K562 (cell line): ENCODE measurements at regions not wholly inside any gene's neighbourhood (a gene's known extent, or its start where the extent isn't known, plus 50 kb on each side); places are given as distances from the start of the nearest gene placed in this dataset.

Source experiments
- DNMT1 ChIP-seq: fragments of 450-650 bp; IDR thresholded peaks from 2 replicates; pipeline ENCODE4 v1.6.1; 2016; ENCODE audit warnings: antibody characterized with exemption, mild to moderate bottlenecking
- POLR2A ChIP-seq: fragments of 450-650 bp; conservative IDR thresholded peaks from 2 replicates; pipeline ENCODE4 v1.6.1; 2016
- POLR2AphosphoS5 ChIP-seq: IDR thresholded peaks from 2 replicates; pipeline ENCODE4 v1.6.1; 2011; ENCODE audit warnings: mild to moderate bottlenecking, low read depth, low read length, moderate library complexity; ENCODE audit not compliant: control insufficient read depth, insufficient read depth
- ZFPM2 ChIP-seq: fragments of 250-450 bp; sonication (Bioruptor Pico); IDR thresholded peaks from 2 replicates; pipeline ENCODE4 v1.5.1; 2022; ENCODE audit warnings: mild to moderate bottlenecking
- TF ChIP-seq, protein P1 (sequence below): sonication (generic); formaldehyde crosslinking; IDR thresholded peaks from 2 replicates; pipeline ENCODE4 v1.8.1; 2023; ENCODE audit warnings: missing genetic modification reagents, mild to moderate bottlenecking, borderline replicate concordance
- TF ChIP-seq, protein P2 (sequence below): sonication (generic); formaldehyde crosslinking; IDR thresholded peaks from 2 replicates; pipeline ENCODE4 v1.8.0; 2022; ENCODE audit warnings: missing genetic modification reagents, mild to moderate bottlenecking, borderline replicate concordance
- TF ChIP-seq, protein P3 (sequence below), 3 experiments: IDR thresholded peaks in 2 of 3; conservative IDR thresholded peaks in 1 of 3; 2 replicates each; pipeline ENCODE4 v1.5.1; 2011 to 2012; ENCODE audit warnings: low read length in 3 of 3, mild to moderate bottlenecking in 3 of 3, control low read depth in 2 of 3, improper control_type of control experiment in 1 of 3, inconsistent platforms in 1 of 3, low read depth in 1 of 3, mixed read lengths in 1 of 3, moderate library complexity in 1 of 3; ENCODE audit not compliant: insufficient read depth in 2 of 3
- TF ChIP-seq, protein P4 (sequence below): sonication (generic); formaldehyde crosslinking; IDR thresholded peaks from 2 replicates; pipeline ENCODE4 v1.8.0; 2022; ENCODE audit warnings: mild to moderate bottlenecking, low read depth, missing genetic modification reagents
- TF ChIP-seq, protein P5 (sequence below), 3 experiments: fragments of 200-800 bp in 1 of 3; sonication (Bioruptor generic) in 1 of 3; sonication (generic) in 1 of 3; formaldehyde crosslinking in 1 of 3; IDR thresholded peaks; 2 replicates each; pipeline versions ENCODE4 v1.6.1 to v1.8.0; 2016 to 2022; ENCODE audit warnings: mild to moderate bottlenecking in 2 of 3, missing compliant biosample characterization in 2 of 3, missing genetic modification characterization in 2 of 3, missing genetic modification reagents in 1 of 3
- TF ChIP-seq, protein P6 (sequence below), 2 experiments: IDR thresholded peaks; 2 replicates each; pipeline ENCODE4 v1.6.1; 2011; ENCODE audit warnings: borderline replicate concordance in 1 of 2, control low read depth in 1 of 2, low read depth in 1 of 2, low read length in 1 of 2, mild to moderate bottlenecking in 1 of 2, mixed read lengths in 1 of 2, moderate library complexity in 1 of 2; ENCODE audit not compliant: insufficient read depth in 1 of 2, insufficient read length in 1 of 2, poor library complexity in 1 of 2, severe bottlenecking in 1 of 2; ENCODE audit errors: extremely low read depth in 1 of 2

DNA sequence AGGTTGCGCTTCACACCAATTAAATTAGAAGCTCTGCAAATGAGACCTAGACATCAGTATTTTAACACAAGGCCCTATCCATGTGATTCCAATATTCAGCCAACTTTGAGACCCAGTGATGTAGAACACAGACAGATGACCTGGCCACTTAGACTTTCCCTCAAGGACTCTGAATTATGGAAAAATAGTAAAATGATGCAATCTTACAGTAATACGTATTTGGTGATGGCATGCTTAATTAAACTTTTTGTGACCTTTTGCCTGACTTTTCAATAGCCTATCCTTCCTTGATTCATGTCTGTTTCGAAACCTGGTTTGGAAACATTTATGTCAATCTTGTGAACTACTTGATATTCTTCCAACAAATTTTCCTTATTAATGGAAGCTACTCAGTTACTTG is 521.2 kb downstream of the KCNA4 start:
- TF ChIP-seq, protein P1, sequence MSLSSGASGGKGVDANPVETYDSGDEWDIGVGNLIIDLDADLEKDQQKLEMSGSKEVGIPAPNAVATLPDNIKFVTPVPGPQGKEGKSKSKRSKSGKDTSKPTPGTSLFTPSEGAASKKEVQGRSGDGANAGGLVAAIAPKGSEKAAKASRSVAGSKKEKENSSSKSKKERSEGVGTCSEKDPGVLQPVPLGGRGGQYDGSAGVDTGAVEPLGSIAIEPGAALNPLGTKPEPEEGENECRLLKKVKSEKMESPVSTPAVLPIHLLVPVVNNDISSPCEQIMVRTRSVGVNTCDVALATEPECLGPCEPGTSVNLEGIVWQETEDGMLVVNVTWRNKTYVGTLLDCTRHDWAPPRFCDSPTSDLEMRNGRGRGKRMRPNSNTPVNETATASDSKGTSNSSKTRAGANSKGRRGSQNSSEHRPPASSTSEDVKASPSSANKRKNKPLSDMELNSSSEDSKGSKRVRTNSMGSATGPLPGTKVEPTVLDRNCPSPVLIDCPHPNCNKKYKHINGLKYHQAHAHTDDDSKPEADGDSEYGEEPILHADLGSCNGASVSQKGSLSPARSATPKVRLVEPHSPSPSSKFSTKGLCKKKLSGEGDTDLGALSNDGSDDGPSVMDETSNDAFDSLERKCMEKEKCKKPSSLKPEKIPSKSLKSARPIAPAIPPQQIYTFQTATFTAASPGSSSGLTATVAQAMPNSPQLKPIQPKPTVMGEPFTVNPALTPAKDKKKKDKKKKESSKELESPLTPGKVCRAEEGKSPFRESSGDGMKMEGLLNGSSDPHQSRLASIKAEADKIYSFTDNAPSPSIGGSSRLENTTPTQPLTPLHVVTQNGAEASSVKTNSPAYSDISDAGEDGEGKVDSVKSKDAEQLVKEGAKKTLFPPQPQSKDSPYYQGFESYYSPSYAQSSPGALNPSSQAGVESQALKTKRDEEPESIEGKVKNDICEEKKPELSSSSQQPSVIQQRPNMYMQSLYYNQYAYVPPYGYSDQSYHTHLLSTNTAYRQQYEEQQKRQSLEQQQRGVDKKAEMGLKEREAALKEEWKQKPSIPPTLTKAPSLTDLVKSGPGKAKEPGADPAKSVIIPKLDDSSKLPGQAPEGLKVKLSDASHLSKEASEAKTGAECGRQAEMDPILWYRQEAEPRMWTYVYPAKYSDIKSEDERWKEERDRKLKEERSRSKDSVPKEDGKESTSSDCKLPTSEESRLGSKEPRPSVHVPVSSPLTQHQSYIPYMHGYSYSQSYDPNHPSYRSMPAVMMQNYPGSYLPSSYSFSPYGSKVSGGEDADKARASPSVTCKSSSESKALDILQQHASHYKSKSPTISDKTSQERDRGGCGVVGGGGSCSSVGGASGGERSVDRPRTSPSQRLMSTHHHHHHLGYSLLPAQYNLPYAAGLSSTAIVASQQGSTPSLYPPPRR (CRISPR knock-in tag), result no peak
- no peak for TF ChIP-seq DNMT1
- no peak for TF ChIP-seq ZFPM2 (CRISPR knock-in tag)
- TF ChIP-seq, protein P2, sequence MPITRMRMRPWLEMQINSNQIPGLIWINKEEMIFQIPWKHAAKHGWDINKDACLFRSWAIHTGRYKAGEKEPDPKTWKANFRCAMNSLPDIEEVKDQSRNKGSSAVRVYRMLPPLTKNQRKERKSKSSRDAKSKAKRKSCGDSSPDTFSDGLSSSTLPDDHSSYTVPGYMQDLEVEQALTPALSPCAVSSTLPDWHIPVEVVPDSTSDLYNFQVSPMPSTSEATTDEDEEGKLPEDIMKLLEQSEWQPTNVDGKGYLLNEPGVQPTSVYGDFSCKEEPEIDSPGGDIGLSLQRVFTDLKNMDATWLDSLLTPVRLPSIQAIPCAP, result no peak
- TF ChIP-seq, protein P3, sequence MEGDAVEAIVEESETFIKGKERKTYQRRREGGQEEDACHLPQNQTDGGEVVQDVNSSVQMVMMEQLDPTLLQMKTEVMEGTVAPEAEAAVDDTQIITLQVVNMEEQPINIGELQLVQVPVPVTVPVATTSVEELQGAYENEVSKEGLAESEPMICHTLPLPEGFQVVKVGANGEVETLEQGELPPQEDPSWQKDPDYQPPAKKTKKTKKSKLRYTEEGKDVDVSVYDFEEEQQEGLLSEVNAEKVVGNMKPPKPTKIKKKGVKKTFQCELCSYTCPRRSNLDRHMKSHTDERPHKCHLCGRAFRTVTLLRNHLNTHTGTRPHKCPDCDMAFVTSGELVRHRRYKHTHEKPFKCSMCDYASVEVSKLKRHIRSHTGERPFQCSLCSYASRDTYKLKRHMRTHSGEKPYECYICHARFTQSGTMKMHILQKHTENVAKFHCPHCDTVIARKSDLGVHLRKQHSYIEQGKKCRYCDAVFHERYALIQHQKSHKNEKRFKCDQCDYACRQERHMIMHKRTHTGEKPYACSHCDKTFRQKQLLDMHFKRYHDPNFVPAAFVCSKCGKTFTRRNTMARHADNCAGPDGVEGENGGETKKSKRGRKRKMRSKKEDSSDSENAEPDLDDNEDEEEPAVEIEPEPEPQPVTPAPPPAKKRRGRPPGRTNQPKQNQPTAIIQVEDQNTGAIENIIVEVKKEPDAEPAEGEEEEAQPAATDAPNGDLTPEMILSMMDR (IDR thresholded peaks at IDR 0.05 in 2 of 3, conservative IDR thresholded peaks at IDR 0.05 in 1 of 3; ENCODE audit: insufficient read depth in 2 of 3, low read depth in 1 of 3, low read length in 3 of 3), result no peak
- TF ChIP-seq, protein P4, sequence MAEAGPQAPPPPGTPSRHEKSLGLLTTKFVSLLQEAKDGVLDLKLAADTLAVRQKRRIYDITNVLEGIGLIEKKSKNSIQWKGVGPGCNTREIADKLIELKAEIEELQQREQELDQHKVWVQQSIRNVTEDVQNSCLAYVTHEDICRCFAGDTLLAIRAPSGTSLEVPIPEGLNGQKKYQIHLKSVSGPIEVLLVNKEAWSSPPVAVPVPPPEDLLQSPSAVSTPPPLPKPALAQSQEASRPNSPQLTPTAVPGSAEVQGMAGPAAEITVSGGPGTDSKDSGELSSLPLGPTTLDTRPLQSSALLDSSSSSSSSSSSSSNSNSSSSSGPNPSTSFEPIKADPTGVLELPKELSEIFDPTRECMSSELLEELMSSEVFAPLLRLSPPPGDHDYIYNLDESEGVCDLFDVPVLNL (CRISPR knock-in tag), result no peak
- TF ChIP-seq, protein P5, sequence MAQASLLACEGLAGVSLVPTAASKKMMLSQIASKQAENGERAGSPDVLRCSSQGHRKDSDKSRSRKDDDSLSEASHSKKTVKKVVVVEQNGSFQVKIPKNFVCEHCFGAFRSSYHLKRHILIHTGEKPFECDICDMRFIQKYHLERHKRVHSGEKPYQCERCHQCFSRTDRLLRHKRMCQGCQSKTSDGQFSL (CRISPR knock-in tag; IDR thresholded peaks at IDR 0.05), result no peak
- TF ChIP-seq, protein P5 (tag; IDR thresholded peaks at IDR 0.05), result no peak
- TF ChIP-seq POLR2AphosphoS5, result no peak
- TF ChIP-seq, protein P6, sequence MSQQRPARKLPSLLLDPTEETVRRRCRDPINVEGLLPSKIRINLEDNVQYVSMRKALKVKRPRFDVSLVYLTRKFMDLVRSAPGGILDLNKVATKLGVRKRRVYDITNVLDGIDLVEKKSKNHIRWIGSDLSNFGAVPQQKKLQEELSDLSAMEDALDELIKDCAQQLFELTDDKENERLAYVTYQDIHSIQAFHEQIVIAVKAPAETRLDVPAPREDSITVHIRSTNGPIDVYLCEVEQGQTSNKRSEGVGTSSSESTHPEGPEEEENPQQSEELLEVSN (IDR thresholded peaks at IDR 0.05; ENCODE audit: borderline replicate concordance in 1 of 2, extremely low read depth in 1 of 2, insufficient read depth in 1 of 2, insufficient read length in 1 of 2, low read depth in 1 of 2, low read length in 1 of 2, poor library complexity in 1 of 2, severe bottlenecking in 1 of 2), result no peak
- TF ChIP-seq POLR2A, result no peak
